ACHN (cell line): ENCODE measurements at regions not wholly inside any gene's neighbourhood (a gene's known extent, or its start where the extent isn't known, plus 50 kb on each side); places are given as distances from the start of the nearest gene placed in this dataset.
"Not testable (repeated sequence)": the region's sequence is repeated elsewhere in the genome, so short reads cannot be mapped to it uniquely, and the experiment has no call there.

ENCODE experiments used
- DNase-seq: peaks from one replicate; pipeline ENCODE4 v3.0.0-alpha.2; 2015
- in situ Hi-C: cut with HindIII; loops from 2 replicates; pipeline ENCODE4 v1.10.0; 2017; ENCODE audit warnings: low sequenced_read_pairs, low pct_ligation_motif_present, low pct_unique_long_range_greater_than_20kb

DNA sequence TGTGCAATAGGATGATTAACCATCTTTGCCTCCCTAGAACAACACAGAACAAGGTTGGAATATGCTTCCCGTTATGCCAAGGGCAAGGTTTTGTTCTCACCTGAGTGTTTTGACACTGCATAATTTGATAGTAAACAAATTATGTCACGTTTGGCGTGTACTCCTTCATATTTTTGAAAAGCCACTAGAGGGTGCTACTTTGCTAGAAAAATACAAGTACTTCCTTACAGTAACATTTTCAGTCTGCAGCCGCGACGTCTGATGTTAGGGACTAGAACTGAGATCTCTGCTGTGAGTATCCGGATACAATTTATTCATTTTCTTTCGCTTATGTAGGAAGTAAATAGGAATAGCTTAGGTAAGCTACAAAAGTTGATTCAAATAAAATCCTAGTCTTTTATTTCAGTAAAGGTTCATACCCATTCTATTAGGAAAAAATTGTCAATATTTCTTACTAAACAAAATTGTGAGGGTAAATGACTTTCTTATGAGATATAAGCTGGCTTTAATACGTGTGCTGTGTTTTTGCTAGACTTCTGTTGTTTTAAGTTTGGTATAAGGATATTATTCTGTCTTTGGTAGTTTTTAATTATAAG lies 181.1 kb upstream of the WDFY3 start:
- peak; percentile 62 for DNase-seq
- in situ Hi-C loops = no loop called here

DNA sequence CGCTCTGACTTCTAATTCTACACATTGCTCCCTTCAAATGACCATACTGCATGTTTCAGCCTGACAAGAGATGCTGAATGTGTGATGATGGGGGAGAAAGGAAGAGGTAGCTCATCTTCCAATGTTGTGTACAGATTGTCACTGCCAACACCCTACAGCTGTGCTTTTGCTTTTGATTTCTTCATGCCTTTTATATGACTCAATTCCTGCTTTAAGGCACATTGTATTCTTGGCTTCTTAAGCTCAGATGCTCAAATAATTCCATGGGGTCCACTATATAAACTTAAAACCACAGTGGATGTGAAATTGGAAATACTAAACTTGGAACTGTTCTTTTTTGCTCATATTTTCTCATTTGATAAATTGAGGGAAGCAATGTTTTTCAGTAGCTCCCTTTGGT lies 183.2 kb upstream of the WDFY3 start:
- no peak for DNase-seq
- in situ Hi-C loops = no loop called here

DNA sequence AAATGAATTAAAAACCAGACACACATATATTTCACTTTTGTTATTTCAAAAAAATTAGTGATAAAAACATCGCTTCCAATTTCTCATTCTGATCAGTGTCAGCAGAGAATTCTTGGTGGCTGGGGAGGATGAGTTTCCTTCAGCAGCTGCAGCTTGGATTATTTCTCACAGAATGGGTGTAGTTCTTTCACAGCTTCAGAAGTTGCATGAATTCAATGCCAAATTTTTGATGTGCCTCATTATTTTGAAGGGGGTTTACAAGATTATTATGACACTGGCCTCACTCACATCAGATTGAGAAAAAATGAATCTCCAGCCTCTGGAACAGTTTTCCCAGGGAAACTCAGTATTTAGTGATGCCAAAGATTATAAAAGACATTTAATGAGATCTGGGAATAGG lies 184.9 kb upstream of the WDFY3 start:
- in situ Hi-C loops = no loop called here
- no peak for DNase-seq

GRCh38 chr4:85151786-85152185 lies 185.3 kb upstream of the WDFY3 start:
- no peak for DNase-seq
- in situ Hi-C loops = no loop called here

- in situ Hi-C loops = no loop called here
- DNase-seq = no peak
These were observed 186.0 kb upstream of the WDFY3 start for GRCh38 chr4:85152480-85152879.

DNA sequence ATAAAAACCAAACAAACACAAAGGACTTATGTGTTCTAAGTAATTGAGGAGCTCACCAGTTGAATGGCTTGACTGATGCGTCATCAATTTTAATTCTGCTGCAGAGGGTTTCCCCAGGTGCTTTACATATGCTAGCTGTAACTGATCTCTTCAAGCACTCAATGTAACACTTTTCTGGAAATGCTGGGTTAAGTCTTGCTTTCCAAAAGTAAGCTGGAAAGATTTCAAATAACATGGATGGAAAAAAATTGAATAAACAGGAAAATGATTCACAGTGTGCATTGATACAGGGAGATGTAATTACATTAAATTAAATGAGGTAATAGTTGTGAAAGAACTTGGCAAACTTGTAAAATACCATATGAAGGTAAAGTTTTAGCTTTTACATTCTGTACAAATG lies 186.7 kb upstream of the WDFY3 start:
- in situ Hi-C loops = no loop called here
- DNase-seq = no peak

GRCh38 chr4:85154591-85154990 lies 188.1 kb upstream of the WDFY3 start:
- in situ Hi-C loops = no loop called here
- no peak for DNase-seq

GRCh38 chr4:85165808-85166207 lies 199.3 kb upstream of the WDFY3 start:
- in situ Hi-C loops = no loop called here
- DNase-seq = no peak

DNA sequence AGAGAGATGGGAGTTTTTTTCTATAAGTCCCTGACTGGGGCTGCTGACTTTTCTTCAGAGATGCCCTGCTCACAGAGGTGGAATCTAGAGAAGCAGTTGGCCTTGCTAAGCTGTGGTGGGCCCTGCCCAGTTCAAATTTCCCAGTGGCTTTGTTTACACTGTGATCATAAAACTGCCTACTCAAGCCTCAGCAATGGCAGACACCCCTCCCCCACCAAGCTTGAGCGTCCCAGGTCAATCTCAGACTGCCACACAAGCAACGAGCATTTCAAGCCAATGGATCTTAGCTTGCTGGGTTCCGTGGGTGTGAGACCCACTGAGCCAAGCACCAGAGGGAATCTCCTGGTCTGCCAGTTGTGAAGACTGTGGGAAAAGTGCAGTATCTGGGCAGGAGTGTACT lies 199.8 kb upstream of the WDFY3 start:
- in situ Hi-C loops = no loop called here
- no peak for DNase-seq

DNA sequence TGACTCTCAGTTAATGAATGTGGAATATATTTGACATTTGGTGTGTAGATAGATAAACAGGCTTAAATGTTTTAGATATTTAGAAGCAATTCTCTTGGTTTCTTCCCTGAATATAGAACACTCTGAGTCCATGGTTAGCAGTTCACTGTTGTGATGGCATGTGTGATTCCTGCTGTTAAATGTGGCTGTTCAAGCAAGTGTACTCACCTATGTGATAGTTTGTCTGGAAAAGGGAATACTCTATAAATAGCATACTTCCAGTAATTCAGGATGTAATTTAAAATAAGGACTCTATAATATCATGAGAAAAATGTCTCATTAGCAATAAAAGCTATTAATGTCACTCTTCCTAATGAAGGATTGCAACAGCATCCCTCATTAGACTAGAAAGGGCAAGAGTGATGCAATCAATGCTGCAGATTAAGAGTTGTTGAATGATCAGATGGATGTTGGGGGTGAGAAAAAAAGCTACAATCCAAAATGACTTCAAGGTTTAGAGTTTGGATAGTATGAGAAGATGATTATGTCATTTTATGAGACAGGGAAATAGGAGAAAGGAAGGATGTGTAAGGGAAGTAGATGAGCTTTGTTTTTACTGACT lies 201.8 kb upstream of the WDFY3 start:
- no peak for DNase-seq
- in situ Hi-C loops = no loop called here

GRCh38 chr4:85170241-85170640 lies 203.8 kb upstream of the WDFY3 start:
- in situ Hi-C loops = no loop called here
- no peak for DNase-seq

- in situ Hi-C loops = no loop called here
- no peak for DNase-seq
These were observed 208.7 kb upstream of the WDFY3 start for GRCh38 chr4:85175190-85175589.

GRCh38 chr4:85177092-85177491 lies 210.6 kb upstream of the WDFY3 start:
- in situ Hi-C loops = no loop called here
- DNase-seq = no peak

DNA sequence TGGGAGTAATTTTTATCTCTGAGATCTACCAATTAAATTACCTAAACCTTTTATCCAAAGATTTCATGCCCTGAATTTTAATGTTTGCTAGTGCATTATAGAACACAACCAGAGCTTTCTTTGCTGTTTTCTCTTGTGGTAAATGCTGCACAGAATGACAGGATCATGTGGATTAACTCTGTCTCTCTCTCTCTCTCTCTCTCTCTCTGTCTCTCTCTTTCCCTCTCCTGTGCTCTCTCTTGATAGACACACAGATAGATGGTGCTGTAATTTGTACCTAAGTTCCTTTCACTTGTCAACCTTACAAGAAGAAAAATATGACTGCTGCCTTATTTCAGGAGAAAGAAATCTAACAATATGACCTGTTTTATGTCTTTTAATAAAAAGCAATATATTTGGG lies 211.2 kb upstream of the WDFY3 start:
- in situ Hi-C loops = no loop called here

DNA sequence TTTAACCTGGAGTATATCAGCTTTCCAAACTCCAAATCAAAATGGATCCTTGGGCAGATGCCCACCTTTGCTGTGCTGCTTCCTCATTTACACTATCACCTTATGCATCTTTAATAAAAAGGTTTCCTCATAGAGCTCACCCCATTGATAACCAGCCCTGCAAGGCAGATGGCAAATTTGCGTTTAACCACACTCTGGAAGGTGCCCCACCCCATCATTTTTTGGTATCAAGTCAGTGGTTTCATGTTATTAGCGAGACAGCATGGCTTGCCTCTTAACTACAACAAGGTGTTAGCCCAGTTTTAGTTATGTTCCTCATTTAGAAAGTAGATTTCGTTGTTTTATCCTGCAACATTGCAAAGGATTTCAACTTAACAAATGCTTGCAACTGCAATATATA lies 214.0 kb upstream of the WDFY3 start:
- in situ Hi-C loops = no loop called here
- no peak for DNase-seq

More for the DNA sequence above, 211.2 kb upstream of the WDFY3 start:
- no peak for DNase-seq

- in situ Hi-C loops = no loop called here
- no peak for DNase-seq
These were observed 220.6 kb upstream of the WDFY3 start for GRCh38 chr4:85187106-85187505.

DNA sequence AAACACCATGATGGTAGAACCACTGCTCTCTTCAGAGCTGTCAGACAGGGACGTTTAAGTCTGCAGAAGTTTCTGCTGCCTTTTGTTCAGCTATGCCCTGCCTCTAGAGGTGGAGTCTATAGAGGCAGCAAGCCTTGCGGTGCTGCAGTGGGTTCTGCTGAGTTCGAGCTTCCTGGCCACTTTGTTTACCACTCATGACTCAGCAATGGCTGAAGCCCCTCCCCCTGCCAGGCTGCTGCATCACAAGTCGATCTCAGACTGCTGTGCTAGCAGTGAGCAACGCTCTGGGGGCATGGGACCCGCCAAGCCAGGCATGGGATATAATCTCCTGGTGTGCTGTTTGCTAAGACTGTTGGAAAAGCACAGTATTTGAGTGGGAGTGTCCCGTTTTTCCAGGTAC lies 229.5 kb upstream of the WDFY3 start:
- in situ Hi-C loops = not testable (repeated sequence)
- DNase-seq = peak; percentile 1

GRCh38 chr4:85200106-85200505 lies 233.6 kb upstream of the WDFY3 start:
- in situ Hi-C loops = no loop called here
- DNase-seq = no peak

- in situ Hi-C loops = no loop called here
- peak; percentile 2 for DNase-seq
These were observed 242.7 kb upstream of the WDFY3 start for GRCh38 chr4:85209161-85209560.

GRCh38 chr4:85210353-85210752 lies 243.9 kb upstream of the WDFY3 start:
- DNase-seq = peak; percentile 11
- in situ Hi-C loops = no loop called here

DNA sequence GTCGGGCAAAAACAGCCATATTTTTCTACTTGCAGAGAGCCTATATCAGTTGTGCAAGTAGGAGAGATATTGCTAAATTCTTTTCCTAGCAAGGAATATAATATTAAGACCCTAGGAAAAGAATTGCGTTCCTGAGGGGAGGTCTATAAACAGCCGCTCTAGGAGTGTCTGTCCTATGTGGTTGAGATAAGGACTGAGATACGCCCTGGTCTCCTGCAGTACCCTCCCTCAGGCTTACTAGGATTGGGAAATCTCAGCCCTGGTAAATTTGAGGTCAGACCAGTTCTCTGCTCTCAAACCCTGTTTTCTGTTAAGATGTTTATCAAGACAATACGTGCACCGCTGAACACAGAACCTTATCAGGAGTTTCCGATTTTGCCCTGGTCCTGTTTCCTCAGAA lies 250.1 kb upstream of the WDFY3 start:
- in situ Hi-C loops = not testable (repeated sequence)

More for the DNA sequence above, 250.1 kb upstream of the WDFY3 start:
- not testable (repeated sequence) for DNase-seq
